Stimulated activated CD4-positive, alpha-beta T cell treated with anti-CD3 and anti-CD28 coated beads, Interleukin-2, amount 100 ng/mL, for 48 hours (primary cell): ENCODE measurements at regions not wholly inside any gene's neighbourhood (a gene's known extent, or its start where the extent isn't known, plus 50 kb on each side); places are given as distances from the start of the nearest gene placed in this dataset.
A peak's percentile ranks its signal among the peaks of the same experiment; 100 is the strongest.
"Not testable (repeated sequence)": the region's sequence is repeated elsewhere in the genome, so short reads cannot be mapped to it uniquely, and the experiment has no call there.

Source experiments
- DNase-seq, 2 donors: peaks; one replicate each; pipeline ENCODE4 v3.0.0-alpha.2; 2020

- DNase-seq, result not testable (repeated sequence)
Measured at GRCh38 chr9:85792057-85792456, 50.3 kb upstream of the AGTPBP1 start.

- DNase-seq, result not testable (repeated sequence)
Measured at GRCh38 chr9:85802978-85803695, 61.4 kb upstream of the AGTPBP1 start.

GRCh38 chr9:85804847-85805133, 63.0 kb upstream of the AGTPBP1 start:
- DNase-seq, result not testable (repeated sequence)

GRCh38 chr9:85805134-85806005, 63.6 kb upstream of the AGTPBP1 start:
- DNase-seq, result peak; percentile 54 to 55

GRCh38 chr9:85808329-85808728, 66.6 kb upstream of the AGTPBP1 start:
- DNase-seq, result not testable (repeated sequence)

GRCh38 chr9:85813388-85813787, 71.6 kb upstream of the AGTPBP1 start:
- not testable (repeated sequence) for DNase-seq

GRCh38 chr9:85814800-85815199, 73.0 kb upstream of the AGTPBP1 start:
- DNase-seq, result not testable (repeated sequence)

GRCh38 chr9:85818971-85819370, 77.2 kb upstream of the AGTPBP1 start:
- DNase-seq, result not testable (repeated sequence)

GRCh38 chr9:85820598-85820997, 78.8 kb upstream of the AGTPBP1 start:
- DNase-seq, result not testable (repeated sequence)

GRCh38 chr9:85824949-85825348, 83.2 kb upstream of the AGTPBP1 start:
- not testable (repeated sequence) for DNase-seq

GRCh38 chr9:85834591-85834990, 92.8 kb upstream of the AGTPBP1 start:
- not testable (repeated sequence) for DNase-seq

GRCh38 chr9:85843949-85844348, 97.0 kb upstream of the NAA35 start:
- DNase-seq, result not testable (repeated sequence)

GRCh38 chr9:85847782-85848181, 93.2 kb upstream of the NAA35 start:
- not testable (repeated sequence) for DNase-seq

GRCh38 chr9:85858056-85858750, 82.7 kb upstream of the NAA35 start:
- DNase-seq, result no peak

GRCh38 chr9:85859765-85860164, 81.2 kb upstream of the NAA35 start:
- no peak for DNase-seq

- DNase-seq, result not testable (repeated sequence)
Measured at GRCh38 chr9:85861882-85862281, 79.1 kb upstream of the NAA35 start.

- no peak for DNase-seq
Measured at GRCh38 chr9:85863875-85864274, 77.1 kb upstream of the NAA35 start.

GRCh38 chr9:85871008-85871407, 69.9 kb upstream of the NAA35 start:
- DNase-seq, result no peak

GRCh38 chr9:85871683-85872082, 69.3 kb upstream of the NAA35 start:
- not testable (repeated sequence) for DNase-seq

- no peak for DNase-seq
Measured at GRCh38 chr9:85872463-85872862, 68.5 kb upstream of the NAA35 start.

- DNase-seq, result no peak
Measured at GRCh38 chr9:85876628-85877027, 64.3 kb upstream of the NAA35 start.

- not testable (repeated sequence) for DNase-seq
Measured at GRCh38 chr9:85878872-85879597, 61.9 kb upstream of the NAA35 start.

GRCh38 chr9:85880507-85880906, 60.4 kb upstream of the NAA35 start:
- not testable (repeated sequence) for DNase-seq
